Naive thymus-derived CD4-positive, alpha-beta T cell (primary cell): ENCODE measurements at regions not wholly inside any gene's neighbourhood (a gene's known extent, or its start where the extent isn't known, plus 50 kb on each side); places are given as distances from the start of the nearest gene placed in this dataset.
"Not testable (repeated sequence)": the region's sequence is repeated elsewhere in the genome, so short reads cannot be mapped to it uniquely, and the experiment has no call there.

ENCODE experiments used
- ATAC-seq: fragments of 150-1000 bp; cut with Tn5 transposase; 2 replicates; pipeline ENCODE4 v1.10.0; 2021; ENCODE audit warnings: mild to moderate bottlenecking, moderate library complexity
- CTCF ChIA-PET: fragments of 350-600 bp; sonication (Branson Sonifier 250); formaldehyde crosslinking; loops from one replicate; lab custom pipeline; 2021; ENCODE audit warnings: antibody characterized with exemption; lab: Charles Lee
- POLR2A ChIA-PET: fragments of 350-600 bp; sonication (Branson Sonifier 250); formaldehyde crosslinking; loops from one replicate; lab custom pipeline; 2021; ENCODE audit warnings: antibody characterized with exemption, inconsistent platforms; lab: Charles Lee
- DNase-seq, 9 donors: peaks; one replicate each; pipeline versions ENCODE4 v3.0.0 to v3.0.0-alpha.2; 2020 to 2022; ENCODE audit warnings: mixed read lengths in 1 of 9
- H3K27ac ChIP-seq: one replicate; pipeline ENCODE4 v1.7.0; 2013; ENCODE audit warnings: mild to moderate bottlenecking, low read depth, low read length, moderate library complexity
- H3K27me3 ChIP-seq, 2 donors: one replicate each; pipeline ENCODE4 v1.7.0; 2013; ENCODE audit warnings: low read length in 2 of 2, mild to moderate bottlenecking in 2 of 2, moderate library complexity in 2 of 2; ENCODE audit not compliant: control insufficient read depth in 2 of 2, insufficient read depth in 2 of 2
- H3K36me3 ChIP-seq, 3 experiments: 1 replicate in 2 of 3; 2 replicates in 1 of 3; pipeline ENCODE4 v1.7.0; 2013; ENCODE audit warnings: low read length in 3 of 3, mild to moderate bottlenecking in 3 of 3, moderate library complexity in 1 of 3; ENCODE audit not compliant: insufficient read depth in 3 of 3, control insufficient read depth in 2 of 3
- H3K4me1 ChIP-seq, 2 donors: one replicate each; pipeline ENCODE4 v1.7.0; 2013; ENCODE audit warnings: low read length in 2 of 2, mild to moderate bottlenecking in 2 of 2, moderate library complexity in 1 of 2; ENCODE audit not compliant: control insufficient read depth in 2 of 2, insufficient read depth in 2 of 2
- H3K4me3 ChIP-seq: 2 replicates; pipeline ENCODE4 v1.7.0; 2013; ENCODE audit warnings: mild to moderate bottlenecking, low read length
- H3K9me3 ChIP-seq, 3 experiments: 1 replicate in 2 of 3; 2 replicates in 1 of 3; pipeline ENCODE4 v1.7.0; 2013; ENCODE audit warnings: low read length in 3 of 3; ENCODE audit not compliant: control insufficient read depth in 2 of 3
- H3K27ac Mint-ChIP-seq, 9 donors: one replicate each; pipeline ENCODE4 v1.8.0; 2020 to 2022; ENCODE audit warnings: mixed read lengths in 9 of 9, mild to moderate bottlenecking in 8 of 9, moderate library complexity in 5 of 9, inconsistent platforms in 2 of 9
- H3K27me3 Mint-ChIP-seq, 5 donors: one replicate each; pipeline ENCODE4 v1.8.0; 2021 to 2022; ENCODE audit warnings: mixed read lengths in 5 of 5, mild to moderate bottlenecking in 1 of 5
- H3K36me3 Mint-ChIP-seq, 5 donors: one replicate each; pipeline ENCODE4 v1.8.0; 2020 to 2022; ENCODE audit warnings: mixed read lengths in 5 of 5, mild to moderate bottlenecking in 3 of 5, inconsistent platforms in 1 of 5
- H3K4me1 Mint-ChIP-seq, 7 donors: one replicate each; pipeline ENCODE4 v1.8.0; 2020 to 2022; ENCODE audit warnings: mixed read lengths in 7 of 7, mild to moderate bottlenecking in 3 of 7, inconsistent platforms in 1 of 7
- H3K4me3 Mint-ChIP-seq, 10 donors: one replicate each; pipeline ENCODE4 v1.8.0; 2020 to 2022; ENCODE audit warnings: mild to moderate bottlenecking in 10 of 10, mixed read lengths in 10 of 10, moderate library complexity in 6 of 10, inconsistent platforms in 2 of 10
- H3K9me3 Mint-ChIP-seq, 11 donors: one replicate each; pipeline ENCODE4 v1.8.0; 2020 to 2022; ENCODE audit warnings: mixed read lengths in 11 of 11, mild to moderate bottlenecking in 4 of 11, inconsistent platforms in 1 of 11, moderate library complexity in 1 of 11
- intact Hi-C, 2 donors: fragments of 100-400 bp; cut with micrococcal nuclease; formaldehyde crosslinking; loops; one replicate each; pipeline ENCODE4 v1.15.1; 2023

DNA sequence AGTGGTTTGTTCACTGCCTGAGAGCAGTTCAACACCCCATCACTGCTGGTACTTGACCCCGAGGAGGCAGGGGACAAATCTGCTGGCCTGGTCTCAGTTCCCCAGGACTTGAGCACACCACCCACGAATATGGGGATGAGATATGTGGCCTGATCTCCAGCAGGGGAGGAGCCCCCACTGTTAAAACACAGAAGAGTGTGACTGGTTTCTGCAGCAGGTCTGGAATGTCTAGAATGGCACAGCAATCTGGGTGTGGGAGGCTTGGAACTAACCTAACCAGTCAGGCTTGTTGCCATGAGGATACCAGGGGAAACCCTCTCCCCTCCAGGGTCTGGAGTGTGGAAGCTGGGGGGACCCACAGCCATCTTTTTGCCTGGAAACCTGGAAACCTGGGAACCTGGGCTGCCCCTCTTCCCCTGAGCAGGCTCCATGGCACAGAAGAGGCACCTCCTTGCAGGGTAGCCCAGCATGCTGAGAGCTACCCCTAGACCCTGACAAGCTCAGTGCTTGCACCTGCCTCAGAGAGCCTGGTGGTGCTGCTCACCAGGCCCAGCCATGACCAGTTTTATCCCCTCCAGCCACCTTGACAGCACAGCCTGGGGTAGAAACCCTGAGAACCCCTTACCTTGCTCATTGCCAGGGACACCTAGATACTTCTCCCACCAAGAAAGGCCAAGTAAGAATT is 273.8 kb downstream of the LIG4 start:
- ChIA-PET CTCF (no interaction called here), POLR2A (no interaction called here)
- intact Hi-C loops, result no loop called here
- Mint-ChIP-seq H3K4me1 (no peaks in the 10 kb centered on the region), H3K36me3 (no peaks in the 10 kb centered on the region), H3K27me3 (peaks cover 0 to 4% (median 0%) of the 10 kb centered on the region in 5 donors), H3K9me3 (peaks cover 0 to 29% (median 15%) of the 10 kb centered on the region in 11 donors), H3K4me3 (no peak overlapping the region), H3K27ac (no peak overlapping the region)
- ATAC-seq, result no peak
- no peaks in the 10 kb centered on the region for H3K4me1 ChIP-seq
- H3K36me3 ChIP-seq, result no peaks in the 10 kb centered on the region
- no peak for DNase-seq
- H3K4me3 ChIP-seq, result no peak overlapping the region
- H3K27me3 ChIP-seq, result no peaks in the 10 kb centered on the region
- H3K27ac ChIP-seq, result no peak overlapping the region
- H3K9me3 ChIP-seq, result peaks cover 0 to 6% (median 0%) of the 10 kb centered on the region in 3 experiments

GRCh38 chr13:107937848-107938247 is 277.5 kb downstream of the LIG4 start:
- peaks cover 0 to 4% (median 0%) of the 10 kb centered on the region in 5 donors for H3K27me3 Mint-ChIP-seq
- Histone ChIP-seq H3K36me3 (no peaks in the 10 kb centered on the region), H3K4me3 (no peak overlapping the region), H3K27me3 (no peaks in the 10 kb centered on the region), H3K27ac (no peak overlapping the region), H3K4me1 (no peaks in the 10 kb centered on the region), H3K9me3 (peaks cover 0 to 6% (median 0%) of the 10 kb centered on the region in 3 experiments)
- peaks cover 0 to 16% (median 8%) of the 10 kb centered on the region in 11 donors for H3K9me3 Mint-ChIP-seq
- CTCF ChIA-PET, result no interaction called here
- no peak for ATAC-seq
- no peak overlapping the region for H3K4me3 Mint-ChIP-seq
- no peaks in the 10 kb centered on the region for H3K4me1 Mint-ChIP-seq
- intact Hi-C loops, result no loop called here
- H3K36me3 Mint-ChIP-seq, result no peaks in the 10 kb centered on the region
- no peak for DNase-seq
- no peak overlapping the region for H3K27ac Mint-ChIP-seq
- POLR2A ChIA-PET, result no interaction called here

- Mint-ChIP-seq H3K36me3 (no peaks in the 10 kb centered on the region), H3K4me3 (no peak overlapping the region), H3K27me3 (peaks cover 0 to 15% (median 0%) of the 10 kb centered on the region in 5 donors), H3K4me1 (no peaks in the 10 kb centered on the region), H3K27ac (no peak overlapping the region), H3K9me3 (peaks cover 2 to 17% (median 6%) of the 10 kb centered on the region in 11 donors)
- no peaks in the 10 kb centered on the region for H3K27me3 ChIP-seq
- H3K9me3 ChIP-seq, result no peaks in the 10 kb centered on the region
- H3K4me3 ChIP-seq, result no peak overlapping the region
- H3K27ac ChIP-seq, result no peak overlapping the region
- no peaks in the 10 kb centered on the region for H3K4me1 ChIP-seq
- ChIA-PET CTCF (no interaction called here), POLR2A (no interaction called here)
- DNase-seq (no peak), ATAC-seq (no peak)
- H3K36me3 ChIP-seq, result no peaks in the 10 kb centered on the region
- intact Hi-C loops, result no loop called here
These were observed 284.3 kb downstream of the LIG4 start for GRCh38 chr13:107931056-107931455.

DNA sequence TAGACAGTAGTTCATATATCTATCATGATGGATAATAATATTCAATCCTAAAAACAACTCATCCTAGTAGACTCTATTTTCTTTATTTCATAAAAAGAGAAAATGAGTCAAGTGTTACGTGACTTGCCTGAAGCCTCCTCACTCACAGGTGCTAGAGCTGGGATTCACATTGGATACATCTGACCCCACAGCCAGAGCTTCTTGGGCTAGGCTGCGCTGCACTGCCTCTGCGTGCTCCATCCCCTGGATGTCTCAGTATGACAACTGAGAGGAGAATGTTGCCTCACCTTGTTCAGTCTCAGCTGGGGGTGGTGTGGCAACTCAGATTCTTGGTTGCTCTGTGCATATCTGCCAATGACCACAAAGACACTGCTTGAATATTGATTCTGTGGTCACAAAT is 286.6 kb downstream of the LIG4 start:
- Histone ChIP-seq H3K27me3 (no peaks in the 10 kb centered on the region), H3K4me3 (no peak overlapping the region), H3K9me3 (no peaks in the 10 kb centered on the region), H3K36me3 (no peaks in the 10 kb centered on the region), H3K27ac (no peak overlapping the region), H3K4me1 (no peaks in the 10 kb centered on the region)
- POLR2A ChIA-PET, result no interaction called here
- Mint-ChIP-seq H3K4me3 (no peak overlapping the region), H3K4me1 (no peaks in the 10 kb centered on the region), H3K27me3 (peaks cover 0 to 15% (median 0%) of the 10 kb centered on the region in 5 donors), H3K9me3 (peaks cover 5 to 17% (median 6%) of the 10 kb centered on the region in 11 donors), H3K27ac (no peak overlapping the region), H3K36me3 (no peaks in the 10 kb centered on the region)
- no peak for ATAC-seq
- intact Hi-C loops, result no loop called here
- CTCF ChIA-PET, result no interaction called here
- DNase-seq, result no peak

DNA sequence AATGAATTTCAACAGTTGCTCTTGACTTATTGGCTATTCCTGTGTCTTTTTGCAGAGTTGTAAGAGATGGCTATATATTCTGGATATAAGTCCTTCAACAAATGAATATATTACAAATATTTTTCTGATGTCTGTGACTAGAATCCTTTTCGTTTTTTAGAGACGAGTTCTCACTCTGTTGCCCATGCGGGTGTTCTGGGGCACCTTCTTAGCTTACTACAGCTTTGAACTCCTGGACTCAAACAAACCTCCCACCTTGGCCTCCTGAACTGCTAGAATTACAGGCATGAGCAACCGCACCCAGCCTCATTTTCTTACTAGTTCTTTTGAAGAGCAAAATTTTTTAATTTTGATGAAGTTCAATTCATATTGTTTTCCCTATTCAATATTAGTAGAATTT is 287.8 kb downstream of the LIG4 start:
- Mint-ChIP-seq H3K9me3 (peaks cover 3 to 17% (median 6%) of the 10 kb centered on the region in 11 donors), H3K4me3 (no peak overlapping the region), H3K4me1 (no peaks in the 10 kb centered on the region), H3K36me3 (no peaks in the 10 kb centered on the region), H3K27me3 (peaks cover 0 to 15% (median 0%) of the 10 kb centered on the region in 5 donors), H3K27ac (no peak overlapping the region)
- CTCF ChIA-PET, result no interaction called here
- H3K4me3 ChIP-seq, result no peak overlapping the region
- H3K27ac ChIP-seq, result no peak overlapping the region
- no peaks in the 10 kb centered on the region for H3K27me3 ChIP-seq
- ATAC-seq, result no peak
- DNase-seq, result no peak
- H3K4me1 ChIP-seq, result no peaks in the 10 kb centered on the region
- no peaks in the 10 kb centered on the region for H3K9me3 ChIP-seq
- POLR2A ChIA-PET, result no interaction called here
- intact Hi-C loops, result no loop called here
- H3K36me3 ChIP-seq, result no peaks in the 10 kb centered on the region

- H3K4me1 ChIP-seq, H3K27me3 Mint-ChIP-seq, POLR2A ChIA-PET, H3K27ac ChIP-seq, H3K27me3 ChIP-seq, H3K9me3 ChIP-seq, CTCF ChIA-PET, H3K36me3 ChIP-seq, H3K4me1 Mint-ChIP-seq, intact Hi-C loops, DNase-seq, H3K4me3 ChIP-seq, ATAC-seq, H3K36me3 Mint-ChIP-seq, H3K27ac Mint-ChIP-seq, H3K4me3 Mint-ChIP-seq: not testable (repeated sequence)
- H3K9me3 Mint-ChIP-seq, result peaks cover 2 to 17% (median 6%) of the 10 kb centered on the region in 11 donors
These were observed 288.8 kb downstream of the LIG4 start for GRCh38 chr13:107926515-107926914.

- POLR2A ChIA-PET, H3K27ac ChIP-seq, intact Hi-C loops, H3K4me1 Mint-ChIP-seq, H3K27me3 ChIP-seq, CTCF ChIA-PET, H3K9me3 ChIP-seq, H3K27me3 Mint-ChIP-seq, H3K27ac Mint-ChIP-seq, H3K4me3 ChIP-seq, H3K36me3 ChIP-seq, DNase-seq, ATAC-seq, H3K4me3 Mint-ChIP-seq, H3K36me3 Mint-ChIP-seq, H3K4me1 ChIP-seq: not testable (repeated sequence)
- H3K9me3 Mint-ChIP-seq, result peaks cover 0 to 13% (median 3%) of the 10 kb centered on the region in 11 donors
These were observed 298.4 kb downstream of the LIG4 start for GRCh38 chr13:107916902-107917301.
